ENCODE measurements at regions not wholly inside any gene's neighbourhood (a gene's known extent, or its start where the extent isn't known, plus 50 kb on each side); places are given as distances from the start of the nearest gene placed in this dataset.
"Not testable (repeated sequence)": the region's sequence is repeated elsewhere in the genome, so short reads cannot be mapped to it uniquely, and the experiment has no call there.

DNA sequence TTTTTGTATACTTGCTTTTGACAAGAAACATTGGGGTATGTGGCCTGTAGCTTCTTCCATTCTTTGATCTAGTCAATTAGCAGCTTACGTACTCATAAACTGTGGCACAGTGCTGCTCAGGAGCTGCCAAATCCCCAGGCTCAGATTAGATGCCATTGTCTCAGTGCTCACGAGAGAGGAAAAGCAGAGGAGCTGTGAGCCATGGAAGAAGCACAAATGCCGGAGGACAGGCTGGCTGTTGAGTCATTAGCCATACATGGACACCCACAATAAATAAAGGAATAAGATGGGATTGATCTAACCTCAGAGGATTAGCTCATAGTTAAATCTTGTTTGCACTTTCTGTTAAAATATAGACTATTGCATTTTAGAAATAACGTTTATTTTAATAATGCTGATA is 121.7 kb downstream of the POSTN start:
- no peak overlapping the region for H3K27ac ChIP-seq (ENCODE audit: low read depth, low read length)
- H3K4me3 ChIP-seq (ENCODE audit: low read length in 3 of 3) = no peak overlapping the region
- no peak overlapping the region for H3K9ac ChIP-seq (ENCODE audit: low read depth in 1 of 3, low read length in 3 of 3)

DNA sequence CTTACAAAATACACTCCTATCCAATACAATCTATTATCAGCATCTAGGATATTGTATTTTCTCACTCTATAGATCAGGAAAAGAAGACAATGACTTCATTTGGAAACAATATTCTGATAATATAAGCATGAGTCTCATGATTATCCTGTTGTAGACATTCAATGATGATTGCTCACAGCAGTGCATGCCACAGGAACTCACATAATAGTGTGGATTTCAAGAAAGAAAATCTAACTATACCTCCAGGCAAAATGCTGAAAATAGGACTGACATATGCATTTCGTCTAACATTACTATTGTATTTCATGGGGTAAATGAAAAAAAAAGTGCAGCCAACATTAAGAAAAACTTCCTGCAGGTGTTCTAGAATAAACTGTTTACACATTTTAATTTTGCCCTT is 122.6 kb downstream of the POSTN start:
- Histone ChIP-seq H3K9me3 (ENCODE audit: control insufficient read depth in 3 of 3, low read length in 3 of 3) (no peaks in the 10 kb centered on the region), H3K4me1 (ENCODE audit: control insufficient read depth in 3 of 3, insufficient read depth in 3 of 3, low read length in 3 of 3) (no peaks in the 10 kb centered on the region), H3K4me3 (ENCODE audit: low read length in 3 of 3) (no peak overlapping the region), H3K36me3 (ENCODE audit: control insufficient read depth in 3 of 3, insufficient read depth in 3 of 3, low read length in 3 of 3) (no peaks in the 10 kb centered on the region), H3K9ac (ENCODE audit: low read depth in 1 of 3, low read length in 3 of 3) (no peak overlapping the region), H3K27me3 (ENCODE audit: control insufficient read depth in 3 of 3, insufficient read depth in 3 of 3, low read length in 3 of 3) (no peaks in the 10 kb centered on the region), H3K27ac (ENCODE audit: low read depth, low read length) (no peak overlapping the region)

More for the DNA sequence above, 121.7 kb downstream of the POSTN start:
- Histone ChIP-seq H3K36me3 (ENCODE audit: control insufficient read depth in 3 of 3, insufficient read depth in 3 of 3, low read length in 3 of 3) (no peaks in the 10 kb centered on the region), H3K4me1 (ENCODE audit: control insufficient read depth in 3 of 3, insufficient read depth in 3 of 3, low read length in 3 of 3) (no peaks in the 10 kb centered on the region), H3K27me3 (ENCODE audit: control insufficient read depth in 3 of 3, insufficient read depth in 3 of 3, low read length in 3 of 3) (no peaks in the 10 kb centered on the region), H3K9me3 (ENCODE audit: control insufficient read depth in 3 of 3, low read length in 3 of 3) (no peaks in the 10 kb centered on the region)

DNA sequence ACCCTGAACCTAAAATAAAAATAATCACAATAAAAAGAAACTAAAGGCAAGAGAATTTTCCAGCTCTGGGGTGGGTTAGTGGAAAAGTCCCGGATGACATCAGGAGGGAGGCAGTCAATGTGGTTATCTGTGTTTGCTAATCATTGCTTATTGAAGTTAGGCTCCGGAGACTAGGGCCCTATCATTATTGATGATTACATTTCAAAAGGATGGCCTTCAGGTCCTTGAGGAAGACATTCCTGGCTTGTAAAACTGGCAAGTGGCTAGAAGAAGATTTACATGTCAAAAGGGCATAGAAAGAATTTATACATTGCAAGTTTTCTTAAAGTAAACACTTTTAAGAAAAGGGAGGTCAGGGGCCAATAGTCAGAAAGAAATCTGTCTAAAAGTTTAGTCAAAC is 123.4 kb downstream of the POSTN start:
- Histone ChIP-seq H3K4me3 (ENCODE audit: low read length in 3 of 3) (no peak overlapping the region), H3K9me3 (ENCODE audit: control insufficient read depth in 3 of 3, low read length in 3 of 3) (no peaks in the 10 kb centered on the region), H3K9ac (ENCODE audit: low read depth in 1 of 3, low read length in 3 of 3) (no peak overlapping the region), H3K27me3 (ENCODE audit: control insufficient read depth in 3 of 3, insufficient read depth in 3 of 3, low read length in 3 of 3) (no peaks in the 10 kb centered on the region), H3K4me1 (ENCODE audit: control insufficient read depth in 3 of 3, insufficient read depth in 3 of 3, low read length in 3 of 3) (no peaks in the 10 kb centered on the region), H3K27ac (ENCODE audit: low read depth, low read length) (no peak overlapping the region), H3K36me3 (ENCODE audit: control insufficient read depth in 3 of 3, insufficient read depth in 3 of 3, low read length in 3 of 3) (no peaks in the 10 kb centered on the region)

DNA sequence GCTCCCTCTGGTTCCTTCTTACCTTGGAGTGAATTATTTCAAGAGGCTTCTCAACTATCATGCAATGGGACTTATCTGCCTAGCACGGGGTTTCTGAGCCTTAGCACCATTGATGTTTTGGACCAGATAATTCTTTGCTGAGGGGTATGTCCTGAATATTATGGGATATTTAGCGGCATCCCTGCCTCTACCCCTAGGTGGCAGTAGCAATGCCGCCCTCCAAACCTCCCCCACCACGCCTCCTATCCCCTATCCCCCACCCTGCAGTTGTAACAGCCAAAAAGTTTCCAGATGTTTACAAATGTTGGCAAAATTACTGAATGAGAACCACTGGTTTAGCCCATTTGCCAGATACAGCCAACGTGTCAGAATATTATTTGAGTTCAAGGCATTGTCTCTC is 125.5 kb downstream of the POSTN start:
- H3K4me1 ChIP-seq (ENCODE audit: control insufficient read depth in 3 of 3, insufficient read depth in 3 of 3, low read length in 3 of 3) = no peaks in the 10 kb centered on the region
- H3K9me3 ChIP-seq (ENCODE audit: control insufficient read depth in 3 of 3, low read length in 3 of 3) = no peaks in the 10 kb centered on the region
- no peaks in the 10 kb centered on the region for H3K27me3 ChIP-seq (ENCODE audit: control insufficient read depth in 3 of 3, insufficient read depth in 3 of 3, low read length in 3 of 3)

DNA sequence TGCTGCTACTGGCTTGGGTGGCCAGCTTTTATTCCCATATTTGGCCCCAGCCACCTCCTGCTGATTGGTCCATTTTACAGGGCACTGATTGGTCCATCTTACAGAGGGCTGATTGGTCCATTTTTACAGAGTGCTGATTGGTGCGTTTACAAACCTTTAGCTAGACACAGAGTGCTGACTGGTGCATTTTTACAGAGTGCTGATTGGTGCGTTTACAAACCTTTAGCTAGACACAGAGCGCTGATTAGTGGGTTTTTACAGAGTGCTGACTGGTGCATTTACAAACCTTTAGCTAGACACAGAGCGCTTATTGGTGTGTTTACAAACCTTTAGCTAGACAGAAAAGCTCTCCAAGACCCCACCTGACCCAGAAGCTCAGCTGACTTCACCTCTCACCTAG is 126.3 kb downstream of the POSTN start:
- not testable (repeated sequence) for H3K9ac ChIP-seq (ENCODE audit: low read depth in 1 of 3, low read length in 3 of 3); H3K27me3 ChIP-seq (ENCODE audit: control insufficient read depth in 3 of 3, insufficient read depth in 3 of 3, low read length in 3 of 3); H3K4me1 ChIP-seq (ENCODE audit: control insufficient read depth in 3 of 3, insufficient read depth in 3 of 3, low read length in 3 of 3); H3K4me3 ChIP-seq (ENCODE audit: low read length in 3 of 3); H3K36me3 ChIP-seq (ENCODE audit: control insufficient read depth in 3 of 3, insufficient read depth in 3 of 3, low read length in 3 of 3); H3K9me3 ChIP-seq (ENCODE audit: control insufficient read depth in 3 of 3, low read length in 3 of 3); H3K27ac ChIP-seq (ENCODE audit: low read depth, low read length)

More for the DNA sequence above, 125.5 kb downstream of the POSTN start:
- no peak overlapping the region for H3K9ac ChIP-seq (ENCODE audit: low read depth in 1 of 3, low read length in 3 of 3)
- no peak overlapping the region for H3K27ac ChIP-seq (ENCODE audit: low read depth, low read length)
- H3K36me3 ChIP-seq (ENCODE audit: control insufficient read depth in 3 of 3, insufficient read depth in 3 of 3, low read length in 3 of 3) = no peaks in the 10 kb centered on the region
- no peak overlapping the region for H3K4me3 ChIP-seq (ENCODE audit: low read length in 3 of 3)

DNA sequence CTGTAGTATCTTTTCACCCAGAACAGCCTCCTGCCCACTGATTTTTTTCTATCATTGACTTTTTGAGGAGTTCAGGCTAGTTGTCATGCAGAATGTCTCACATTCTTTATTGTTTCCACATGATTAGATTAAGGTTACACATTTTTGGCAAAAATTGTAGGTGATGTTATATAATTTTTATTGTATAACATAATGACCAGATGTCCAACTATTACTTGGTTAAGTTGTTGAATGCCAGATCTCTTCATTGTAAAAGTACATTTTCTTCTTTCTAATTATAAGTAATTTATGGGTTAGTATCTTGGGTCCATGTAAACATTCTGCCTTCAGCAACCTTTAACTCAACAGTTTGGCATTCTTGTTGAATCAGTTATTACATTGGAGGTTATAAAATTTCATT is 138.4 kb downstream of the POSTN start:
- Histone ChIP-seq H3K4me3 (ENCODE audit: low read length in 3 of 3) (no peak overlapping the region), H3K9me3 (ENCODE audit: control insufficient read depth in 3 of 3, low read length in 3 of 3) (no peaks in the 10 kb centered on the region), H3K27me3 (ENCODE audit: control insufficient read depth in 3 of 3, insufficient read depth in 3 of 3, low read length in 3 of 3) (no peaks in the 10 kb centered on the region), H3K9ac (ENCODE audit: low read depth in 1 of 3, low read length in 3 of 3) (no peak overlapping the region), H3K36me3 (ENCODE audit: control insufficient read depth in 3 of 3, insufficient read depth in 3 of 3, low read length in 3 of 3) (no peaks in the 10 kb centered on the region), H3K27ac (ENCODE audit: low read depth, low read length) (no peak overlapping the region), H3K4me1 (ENCODE audit: control insufficient read depth in 3 of 3, insufficient read depth in 3 of 3, low read length in 3 of 3) (no peaks in the 10 kb centered on the region)

DNA sequence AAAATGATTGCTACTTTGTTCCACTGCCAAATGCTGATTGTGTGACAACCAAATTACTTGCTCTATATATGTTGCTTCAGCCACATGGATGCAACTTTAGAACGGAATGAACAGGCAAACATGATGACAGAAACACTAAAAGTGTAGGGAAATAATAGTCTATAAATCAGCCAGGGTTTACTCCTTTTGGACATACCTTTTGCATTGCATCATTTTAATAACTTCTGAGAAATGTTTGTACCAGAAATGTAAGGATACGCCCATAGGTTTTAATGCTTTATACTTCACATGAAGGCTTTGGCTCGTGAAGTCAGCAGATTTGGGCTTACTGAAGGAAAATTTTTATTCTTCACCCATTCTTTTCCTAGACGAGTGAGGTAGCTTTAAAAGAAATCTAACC is 141.0 kb downstream of the POSTN start:
- Histone ChIP-seq H3K9me3 (ENCODE audit: control insufficient read depth in 3 of 3, low read length in 3 of 3) (no peaks in the 10 kb centered on the region), H3K4me3 (ENCODE audit: low read length in 3 of 3) (no peak overlapping the region), H3K27me3 (ENCODE audit: control insufficient read depth in 3 of 3, insufficient read depth in 3 of 3, low read length in 3 of 3) (no peaks in the 10 kb centered on the region), H3K4me1 (ENCODE audit: control insufficient read depth in 3 of 3, insufficient read depth in 3 of 3, low read length in 3 of 3) (no peaks in the 10 kb centered on the region), H3K36me3 (ENCODE audit: control insufficient read depth in 3 of 3, insufficient read depth in 3 of 3, low read length in 3 of 3) (no peaks in the 10 kb centered on the region), H3K9ac (ENCODE audit: low read depth in 1 of 3, low read length in 3 of 3) (no peak overlapping the region), H3K27ac (ENCODE audit: low read depth, low read length) (no peak overlapping the region)

DNA sequence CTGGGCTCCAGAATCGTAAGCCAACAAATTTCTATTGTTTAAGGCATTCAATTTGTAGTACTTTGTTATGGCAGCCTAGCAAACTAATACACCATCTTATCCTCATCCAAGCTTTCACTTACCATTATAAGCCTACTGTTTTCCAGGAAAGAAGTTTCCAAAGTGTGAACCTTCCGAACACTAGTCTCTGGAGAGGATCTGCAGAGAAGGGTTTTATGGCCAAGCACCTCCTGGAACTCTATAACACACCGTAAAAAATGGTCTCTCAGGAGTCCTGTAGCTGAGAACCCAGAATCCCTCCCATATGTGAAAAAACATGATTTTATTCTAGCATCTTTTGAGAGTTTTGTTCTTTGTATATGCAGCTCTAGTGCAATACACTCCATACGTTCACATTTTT is 142.1 kb downstream of the POSTN start:
- Histone ChIP-seq H3K36me3 (ENCODE audit: control insufficient read depth in 3 of 3, insufficient read depth in 3 of 3, low read length in 3 of 3) (no peaks in the 10 kb centered on the region), H3K4me1 (ENCODE audit: control insufficient read depth in 3 of 3, insufficient read depth in 3 of 3, low read length in 3 of 3) (no peaks in the 10 kb centered on the region), H3K27ac (ENCODE audit: low read depth, low read length) (no peak overlapping the region)

DNA sequence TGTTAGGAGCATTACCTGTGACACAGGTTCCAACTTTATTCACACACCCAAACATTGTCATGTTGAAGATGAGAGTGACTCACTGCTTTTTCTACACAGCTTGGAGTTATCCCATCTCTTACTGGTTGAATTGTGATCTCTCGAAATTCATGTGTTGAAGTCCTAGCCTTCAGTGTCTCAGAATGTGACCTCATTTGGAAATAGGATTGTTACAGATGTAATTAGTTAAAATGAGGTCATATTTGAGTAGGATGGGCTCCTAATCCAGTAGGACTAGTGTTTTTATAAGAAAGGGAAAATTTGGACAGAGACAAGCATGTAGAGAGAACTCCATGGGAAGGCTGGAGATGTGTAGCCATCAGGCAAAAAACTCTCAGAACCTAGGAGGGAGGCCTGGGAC is 142.5 kb downstream of the POSTN start:
- no peak overlapping the region for H3K27ac ChIP-seq (ENCODE audit: low read depth, low read length)
- no peaks in the 10 kb centered on the region for H3K4me1 ChIP-seq (ENCODE audit: control insufficient read depth in 3 of 3, insufficient read depth in 3 of 3, low read length in 3 of 3)
- H3K4me3 ChIP-seq (ENCODE audit: low read length in 3 of 3) = no peak overlapping the region
- no peak overlapping the region for H3K9ac ChIP-seq (ENCODE audit: low read depth in 1 of 3, low read length in 3 of 3)
- no peaks in the 10 kb centered on the region for H3K9me3 ChIP-seq (ENCODE audit: control insufficient read depth in 3 of 3, low read length in 3 of 3)
- no peaks in the 10 kb centered on the region for H3K36me3 ChIP-seq (ENCODE audit: control insufficient read depth in 3 of 3, insufficient read depth in 3 of 3, low read length in 3 of 3)
- no peaks in the 10 kb centered on the region for H3K27me3 ChIP-seq (ENCODE audit: control insufficient read depth in 3 of 3, insufficient read depth in 3 of 3, low read length in 3 of 3)

More for the DNA sequence above, 142.1 kb downstream of the POSTN start:
- H3K27me3 ChIP-seq (ENCODE audit: control insufficient read depth in 3 of 3, insufficient read depth in 3 of 3, low read length in 3 of 3) = no peaks in the 10 kb centered on the region
- no peaks in the 10 kb centered on the region for H3K9me3 ChIP-seq (ENCODE audit: control insufficient read depth in 3 of 3, low read length in 3 of 3)
- H3K4me3 ChIP-seq (ENCODE audit: low read length in 3 of 3) = no peak overlapping the region
- no peak overlapping the region for H3K9ac ChIP-seq (ENCODE audit: low read depth in 1 of 3, low read length in 3 of 3)

DNA sequence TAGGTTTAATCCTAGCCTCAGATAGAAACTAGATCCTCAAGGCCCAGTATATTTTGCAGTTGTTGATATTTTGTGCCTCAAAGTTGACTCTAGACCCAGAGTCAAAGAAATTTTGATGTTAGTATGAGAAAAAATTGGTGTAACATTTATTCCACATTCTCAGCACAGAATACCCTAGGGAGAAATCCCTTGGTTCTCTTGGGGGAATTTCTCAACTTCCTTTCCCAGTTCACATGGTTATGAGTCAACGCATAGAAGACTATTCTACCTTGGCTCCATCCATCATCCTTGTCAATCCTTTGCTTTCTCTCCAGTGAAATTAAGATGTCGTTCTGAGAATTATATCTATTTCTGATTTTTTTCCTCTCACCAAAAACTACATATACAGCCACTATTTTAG is 145.3 kb downstream of the POSTN start:
- Histone ChIP-seq H3K36me3 (ENCODE audit: control insufficient read depth in 3 of 3, insufficient read depth in 3 of 3, low read length in 3 of 3) (no peaks in the 10 kb centered on the region), H3K27me3 (ENCODE audit: control insufficient read depth in 3 of 3, insufficient read depth in 3 of 3, low read length in 3 of 3) (no peaks in the 10 kb centered on the region), H3K9ac (ENCODE audit: low read depth in 1 of 3, low read length in 3 of 3) (no peak overlapping the region), H3K9me3 (ENCODE audit: control insufficient read depth in 3 of 3, low read length in 3 of 3) (no peaks in the 10 kb centered on the region), H3K4me1 (ENCODE audit: control insufficient read depth in 3 of 3, insufficient read depth in 3 of 3, low read length in 3 of 3) (no peaks in the 10 kb centered on the region), H3K27ac (ENCODE audit: low read depth, low read length) (no peak overlapping the region), H3K4me3 (ENCODE audit: low read length in 3 of 3) (no peak overlapping the region)

DNA sequence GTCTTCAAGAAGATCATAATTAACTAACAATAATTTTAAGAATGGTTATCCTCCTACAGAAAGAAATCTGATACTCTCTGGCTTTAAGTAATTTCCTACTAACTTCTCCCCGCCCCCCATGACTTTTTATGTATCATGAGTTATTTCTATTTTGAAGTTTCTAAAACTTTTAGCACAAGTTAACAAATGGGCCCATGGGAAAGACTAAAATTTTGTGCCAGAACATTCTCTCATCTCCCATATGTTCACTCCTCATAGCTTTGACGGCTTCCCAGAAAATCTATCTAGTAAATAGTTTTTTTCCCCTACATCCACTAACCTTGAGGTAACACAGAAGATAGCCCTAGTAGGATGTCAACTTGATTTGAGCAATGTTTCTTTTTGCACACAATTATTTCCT is 148.3 kb downstream of the POSTN start:
- Histone ChIP-seq H3K27ac (ENCODE audit: low read depth, low read length) (no peak overlapping the region), H3K4me1 (ENCODE audit: control insufficient read depth in 3 of 3, insufficient read depth in 3 of 3, low read length in 3 of 3) (no peaks in the 10 kb centered on the region), H3K27me3 (ENCODE audit: control insufficient read depth in 3 of 3, insufficient read depth in 3 of 3, low read length in 3 of 3) (no peaks in the 10 kb centered on the region), H3K9me3 (ENCODE audit: control insufficient read depth in 3 of 3, low read length in 3 of 3) (no peaks in the 10 kb centered on the region), H3K4me3 (ENCODE audit: low read length in 3 of 3) (no peak overlapping the region), H3K9ac (ENCODE audit: low read depth in 1 of 3, low read length in 3 of 3) (no peak overlapping the region), H3K36me3 (ENCODE audit: control insufficient read depth in 3 of 3, insufficient read depth in 3 of 3, low read length in 3 of 3) (no peaks in the 10 kb centered on the region)
